ENCODE measurements at regions not wholly inside any gene's neighbourhood (a gene's known extent, or its start where the extent isn't known, plus 50 kb on each side); places are given as distances from the start of the nearest gene placed in this dataset.

- no peak for ATAC-seq
- intact Hi-C loops (cut with DNase I), result no loop called here
- DNase-seq (ENCODE audit: low spot score), result no peak
Measured at GRCh38 chr2:193806088-193806774, 1611.5 kb upstream of the TMEFF2 start.

GRCh38 chr2:193796847-193797246, 1602.1 kb upstream of the TMEFF2 start:
- ATAC-seq (no peak), DNase-seq (ENCODE audit: low spot score) (no peak)
- intact Hi-C loops (cut with DNase I), result no loop called here

- no peak for DNase-seq (ENCODE audit: low spot score)
- intact Hi-C loops (cut with DNase I), result no loop called here
- ATAC-seq, result no peak
Measured at GRCh38 chr2:193793914-193794313, 1599.2 kb upstream of the TMEFF2 start.

GRCh38 chr2:193783681-193784080, 1588.9 kb upstream of the TMEFF2 start:
- intact Hi-C loops (cut with DNase I), result no loop called here
- ATAC-seq (no peak), DNase-seq (ENCODE audit: low spot score) (no peak)

GRCh38 chr2:193778293-193778692, 1583.6 kb upstream of the TMEFF2 start:
- intact Hi-C loops (cut with DNase I), result no loop called here
- ATAC-seq (no peak), DNase-seq (ENCODE audit: low spot score) (no peak)

GRCh38 chr2:193776988-193777387, 1582.3 kb upstream of the TMEFF2 start:
- ATAC-seq (no peak), DNase-seq (ENCODE audit: low spot score) (no peak)
- intact Hi-C loops (cut with DNase I), result no loop called here

GRCh38 chr2:193774166-193774565, 1579.4 kb upstream of the TMEFF2 start:
- DNase-seq (ENCODE audit: low spot score) (no peak), ATAC-seq (no peak)
- intact Hi-C loops (cut with DNase I), result no loop called here

GRCh38 chr2:193751299-193751698, 1556.6 kb upstream of the TMEFF2 start:
- no peak for DNase-seq (ENCODE audit: low spot score)
- ATAC-seq, result no peak
- intact Hi-C loops (cut with DNase I), result no loop called here

GRCh38 chr2:193749485-193749884, 1554.8 kb upstream of the TMEFF2 start:
- intact Hi-C loops (cut with DNase I), result no loop called here
- no peak for ATAC-seq
- no peak for DNase-seq (ENCODE audit: low spot score)

- ATAC-seq (no peak), DNase-seq (ENCODE audit: low spot score) (no peak)
- intact Hi-C loops (cut with DNase I), result no loop called here
Measured at GRCh38 chr2:193743089-193743488, 1548.4 kb upstream of the TMEFF2 start.

- no peak for DNase-seq (ENCODE audit: low spot score)
- no peak for ATAC-seq
- intact Hi-C loops (cut with DNase I), result no loop called here
Measured at GRCh38 chr2:193738892-193739291, 1544.2 kb upstream of the TMEFF2 start.

- no peak for DNase-seq (ENCODE audit: low spot score)
- no peak for ATAC-seq
- intact Hi-C loops (cut with DNase I), result no loop called here
Measured at GRCh38 chr2:193712912-193713311, 1518.2 kb upstream of the TMEFF2 start.

GRCh38 chr2:193703411-193703810, 1508.7 kb upstream of the TMEFF2 start:
- no peak for DNase-seq (ENCODE audit: low spot score)
- intact Hi-C loops (cut with DNase I), result no loop called here
- no peak for ATAC-seq

GRCh38 chr2:193701484-193701883, 1506.8 kb upstream of the TMEFF2 start:
- ATAC-seq, result no peak
- intact Hi-C loops (cut with DNase I), result no loop called here
- no peak for DNase-seq (ENCODE audit: low spot score)

- intact Hi-C loops (cut with DNase I), result no loop called here
- no peak for DNase-seq (ENCODE audit: low spot score)
- ATAC-seq, result no peak
Measured at GRCh38 chr2:193695367-193695766, 1500.6 kb upstream of the TMEFF2 start.

GRCh38 chr2:193693758-193694157, 1499.0 kb upstream of the TMEFF2 start:
- no peak for DNase-seq (ENCODE audit: low spot score)
- intact Hi-C loops (cut with DNase I), result no loop called here
- no peak for ATAC-seq

GRCh38 chr2:193690572-193690971, 1495.8 kb upstream of the TMEFF2 start:
- intact Hi-C loops (cut with DNase I), result no loop called here
- DNase-seq (ENCODE audit: low spot score), result no peak
- ATAC-seq, result no peak

- ATAC-seq, result no peak
- intact Hi-C loops (cut with DNase I), result no loop called here
Measured at GRCh38 chr2:193687195-193687594, 1492.5 kb upstream of the TMEFF2 start.

GRCh38 chr2:193679847-193680246, 1485.1 kb upstream of the TMEFF2 start:
- no peak for DNase-seq (ENCODE audit: low spot score)
- no peak for ATAC-seq
- intact Hi-C loops (cut with DNase I), result no loop called here

More at GRCh38 chr2:193687195-193687594, 1492.5 kb upstream of the TMEFF2 start:
- no peak for DNase-seq (ENCODE audit: low spot score)

- ATAC-seq (no peak), DNase-seq (ENCODE audit: low spot score) (no peak)
- intact Hi-C loops (cut with DNase I), result no loop called here
Measured at GRCh38 chr2:193670478-193670877, 1475.7 kb upstream of the TMEFF2 start.

GRCh38 chr2:193668557-193669323, 1474.0 kb upstream of the TMEFF2 start:
- intact Hi-C loops (cut with DNase I), result no loop called here
- ATAC-seq (no peak), DNase-seq (ENCODE audit: low spot score) (no peak)
